Frontal cortex (tissue), 3 donors: ENCODE measurements at regions not wholly inside any gene's neighbourhood (a gene's known extent, or its start where the extent isn't known, plus 50 kb on each side); places are given as distances from the start of the nearest gene placed in this dataset.
A peak's percentile ranks its signal among the peaks of the same experiment; 100 is the strongest.
"Not testable (repeated sequence)": the region's sequence is repeated elsewhere in the genome, so short reads cannot be mapped to it uniquely, and the experiment has no call there.

ENCODE experiments used
- DNase-seq, 2 donors: peaks; one replicate each; pipeline ENCODE4 v3.0.0; 2012; ENCODE audit warnings: low spot score in 2 of 2
- FAIRE-seq: peaks from 2 replicates; lab custom pipeline; 2012; peaks lifted over from hg19 to GRCh38; lab: Jason Lieb, UNC
- donor health status: control.
- donor health status: control.
- donor health status: control.

- not testable (repeated sequence) for DNase-seq, FAIRE-seq
Measured at GRCh38 chr6:86672125-86672524, 265.2 kb upstream of the HTR1E start.

- FAIRE-seq = peak; percentile 3
Measured at GRCh38 chr6:86657192-86657591, 280.1 kb upstream of the HTR1E start.

GRCh38 chr6:86629123-86629522, 308.2 kb upstream of the HTR1E start:
- DNase-seq (no peak), FAIRE-seq (no peak)

More at GRCh38 chr6:86657192-86657591, 280.1 kb upstream of the HTR1E start:
- DNase-seq = no peak

- DNase-seq (no peak), FAIRE-seq (no peak)
Measured at GRCh38 chr6:86619428-86619827, 317.9 kb upstream of the HTR1E start.

- FAIRE-seq (no peak), DNase-seq (no peak)
Measured at GRCh38 chr6:86615299-86615698, 322.0 kb upstream of the HTR1E start.

- FAIRE-seq (no peak), DNase-seq (no peak)
Measured at GRCh38 chr6:86609549-86610388, 327.6 kb upstream of the HTR1E start.

GRCh38 chr6:86603364-86603763, 334.0 kb upstream of the HTR1E start:
- FAIRE-seq, DNase-seq: not testable (repeated sequence)

GRCh38 chr6:86602093-86602492, 335.2 kb upstream of the HTR1E start:
- not testable (repeated sequence) for DNase-seq, FAIRE-seq

GRCh38 chr6:86598969-86599368, 338.4 kb upstream of the HTR1E start:
- not testable (repeated sequence) for DNase-seq, FAIRE-seq

- no peak for DNase-seq
- no peak for FAIRE-seq
Measured at GRCh38 chr6:86595641-86596040, 341.7 kb upstream of the HTR1E start.

- FAIRE-seq (no peak), DNase-seq (no peak)
Measured at GRCh38 chr6:86586195-86586594, 351.1 kb upstream of the HTR1E start.

- FAIRE-seq (no peak), DNase-seq (no peak)
Measured at GRCh38 chr6:86581833-86582232, 355.5 kb upstream of the HTR1E start.

GRCh38 chr6:86563197-86563596, 374.1 kb upstream of the HTR1E start:
- no peak for DNase-seq
- FAIRE-seq = no peak

GRCh38 chr6:86558318-86558717, 379.0 kb upstream of the HTR1E start:
- DNase-seq (no peak), FAIRE-seq (no peak)

GRCh38 chr6:86537292-86537861, 400.0 kb upstream of the HTR1E start:
- FAIRE-seq = no peak
- no peak for DNase-seq

GRCh38 chr6:86536121-86536520, 401.2 kb upstream of the HTR1E start:
- DNase-seq (no peak), FAIRE-seq (no peak)

- DNase-seq (no peak), FAIRE-seq (no peak)
Measured at GRCh38 chr6:86535100-86535499, 402.2 kb upstream of the HTR1E start.

- DNase-seq (no peak), FAIRE-seq (no peak)
Measured at GRCh38 chr6:86529635-86530034, 407.7 kb upstream of the HTR1E start.

GRCh38 chr6:86526238-86526637, 411.1 kb upstream of the HTR1E start:
- DNase-seq (no peak), FAIRE-seq (no peak)

GRCh38 chr6:86516087-86516486, 421.2 kb upstream of the HTR1E start:
- DNase-seq (no peak), FAIRE-seq (no peak)

GRCh38 chr6:86511962-86512361, 425.4 kb upstream of the HTR1E start:
- no peak for FAIRE-seq
- DNase-seq = no peak
